ENCODE measurements at regions not wholly inside any gene's neighbourhood (a gene's known extent, or its start where the extent isn't known, plus 50 kb on each side); places are given as distances from the start of the nearest gene placed in this dataset.

- TF ChIP-seq CTCF (IDR thresholded peaks at IDR 0.05; ENCODE audit: extremely low read depth, insufficient read depth, missing control alignments), result no peak
- DNase-seq (ENCODE audit: low spot score), result no peak
- in situ Hi-C loops (cut with MboI; ENCODE audit: low pct_unique_long_range_greater_than_20kb, low sequenced_read_pairs, unreplicated experiment), result no loop called here
Measured at GRCh38 chr14:84351646-84352045, 1178.3 kb upstream of the FLRT2 start.

DNA sequence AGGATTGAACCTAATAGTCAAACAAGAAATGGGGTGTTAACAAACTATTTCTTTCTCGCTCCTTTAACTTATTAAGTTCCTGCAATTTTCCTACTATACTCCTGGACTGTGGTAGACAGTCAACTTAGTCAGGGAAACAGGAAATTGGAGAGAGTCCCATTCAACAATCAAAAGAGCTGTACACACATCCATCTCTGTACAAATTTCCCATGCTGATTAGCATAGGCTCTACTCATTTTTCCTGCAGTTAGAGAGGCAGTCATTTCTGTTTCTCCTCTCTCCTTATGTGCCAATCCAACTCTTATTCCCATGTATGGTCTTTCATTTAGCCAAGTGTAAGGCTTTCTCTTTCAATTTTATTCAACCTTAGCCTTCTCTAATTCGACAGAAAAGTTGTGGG is 1168.5 kb upstream of the FLRT2 start:
- in situ Hi-C loops (cut with MboI; ENCODE audit: low pct_unique_long_range_greater_than_20kb, low sequenced_read_pairs, unreplicated experiment), result no loop called here
- TF ChIP-seq CTCF (IDR thresholded peaks at IDR 0.05; ENCODE audit: extremely low read depth, insufficient read depth, missing control alignments), result no peak
- DNase-seq (ENCODE audit: low spot score), result no peak

GRCh38 chr14:84375235-84375634 is 1154.7 kb upstream of the FLRT2 start:
- no peak for TF ChIP-seq CTCF (IDR thresholded peaks at IDR 0.05; ENCODE audit: extremely low read depth, insufficient read depth, missing control alignments)
- DNase-seq (ENCODE audit: low spot score), result no peak
- in situ Hi-C loops (cut with MboI; ENCODE audit: low pct_unique_long_range_greater_than_20kb, low sequenced_read_pairs, unreplicated experiment), result no loop called here

DNA sequence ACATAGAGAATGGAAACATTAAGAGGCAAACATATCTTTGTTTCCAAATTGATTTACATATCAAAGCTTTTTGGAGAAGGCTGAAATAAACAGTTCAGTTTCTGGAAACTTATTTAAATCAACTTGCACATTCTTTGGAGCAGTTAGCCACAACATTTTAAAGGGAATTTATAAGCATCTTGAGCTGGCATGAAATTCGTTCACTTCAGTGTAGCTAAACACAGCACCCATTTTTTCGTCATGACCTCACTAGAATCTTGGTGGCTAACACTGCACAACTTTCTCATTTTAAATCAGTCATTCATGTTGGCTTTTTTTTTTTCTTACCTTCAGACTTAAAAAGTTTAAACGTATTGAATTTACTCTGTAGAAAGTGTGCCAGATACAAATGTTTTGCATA is 1139.9 kb upstream of the FLRT2 start:
- no peak for DNase-seq (ENCODE audit: low spot score)
- in situ Hi-C loops (cut with MboI; ENCODE audit: low pct_unique_long_range_greater_than_20kb, low sequenced_read_pairs, unreplicated experiment), result no loop called here
- no peak for TF ChIP-seq CTCF (IDR thresholded peaks at IDR 0.05; ENCODE audit: extremely low read depth, insufficient read depth, missing control alignments)

GRCh38 chr14:84397631-84398030 is 1132.3 kb upstream of the FLRT2 start:
- no peak for DNase-seq (ENCODE audit: low spot score)
- in situ Hi-C loops (cut with MboI; ENCODE audit: low pct_unique_long_range_greater_than_20kb, low sequenced_read_pairs, unreplicated experiment), result no loop called here
- no peak for TF ChIP-seq CTCF (IDR thresholded peaks at IDR 0.05; ENCODE audit: extremely low read depth, insufficient read depth, missing control alignments)

DNA sequence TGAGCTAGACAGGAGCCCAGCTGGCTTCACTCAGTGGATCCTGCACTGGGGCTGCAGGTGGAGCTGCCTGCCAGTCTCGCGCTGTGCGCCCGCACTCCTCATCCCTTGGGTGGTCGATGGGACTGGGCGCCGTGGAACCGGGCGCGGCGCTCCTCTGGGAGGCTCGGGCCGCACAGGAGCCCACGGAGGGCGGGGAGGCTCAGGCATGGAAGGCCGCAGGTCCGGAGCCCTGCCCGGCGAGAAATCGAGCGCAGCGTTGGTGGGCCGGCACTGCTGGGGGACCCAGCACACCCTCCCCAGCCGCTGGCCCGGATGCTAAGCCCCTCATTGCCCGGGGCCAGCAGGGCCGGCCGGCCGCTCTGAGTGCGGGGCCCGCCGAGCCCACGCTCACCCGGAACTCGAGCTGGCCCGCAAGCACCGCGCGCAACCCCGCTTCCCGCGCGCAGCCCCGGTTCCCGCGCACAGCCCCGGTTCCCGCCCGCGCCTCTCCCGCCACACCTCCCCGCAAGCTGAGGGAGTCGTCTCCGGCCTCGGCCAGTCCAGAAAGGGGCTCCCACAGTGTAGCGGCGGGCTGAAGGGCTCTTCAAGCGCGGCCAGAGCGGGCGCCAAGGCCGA is 1130.5 kb upstream of the FLRT2 start:
- TF ChIP-seq CTCF (IDR thresholded peaks at IDR 0.05; ENCODE audit: extremely low read depth, insufficient read depth, missing control alignments), result no peak
- no peak for DNase-seq (ENCODE audit: low spot score)
- in situ Hi-C loops (cut with MboI; ENCODE audit: low pct_unique_long_range_greater_than_20kb, low sequenced_read_pairs, unreplicated experiment), result no loop called here

- in situ Hi-C loops (cut with MboI; ENCODE audit: low pct_unique_long_range_greater_than_20kb, low sequenced_read_pairs, unreplicated experiment), result no loop called here
- no peak for TF ChIP-seq CTCF (IDR thresholded peaks at IDR 0.05; ENCODE audit: extremely low read depth, insufficient read depth, missing control alignments)
- no peak for DNase-seq (ENCODE audit: low spot score)
Measured at GRCh38 chr14:84401631-84402030, 1128.3 kb upstream of the FLRT2 start.
